Left lung (tissue), 4 donors: ENCODE measurements at regions not wholly inside any gene's neighbourhood (a gene's known extent, or its start where the extent isn't known, plus 50 kb on each side); places are given as distances from the start of the nearest gene placed in this dataset.

Experiments
- ATAC-seq: fragments of 200-7000 bp; cut with Tn5 transposase; one replicate; pipeline ENCODE4 v1.9.1; 2020; ENCODE audit warnings: moderate library complexity
- DNase-seq, 4 donors: peaks; one replicate each; pipeline ENCODE4 v3.0.0-alpha.2; 2013 to 2020
- H3K27ac ChIP-seq, 2 donors: fragments of 200-600 bp; sonication (generic) in 1 of 2; one replicate each; pipeline versions ENCODE4 v1.5.0 to v1.8.0; 2020 to 2021
- H3K27me3 ChIP-seq, 2 donors: fragments of 200-600 bp; sonication (generic) in 1 of 2; one replicate each; pipeline versions ENCODE4 v1.5.0 to v1.8.0; 2020 to 2021
- H3K36me3 ChIP-seq, 2 donors: fragments of 200-600 bp; sonication (generic) in 1 of 2; one replicate each; pipeline versions ENCODE4 v1.5.0 to v1.8.0; 2020 to 2021
- H3K4me1 ChIP-seq, 2 donors: fragments of 200-600 bp; one replicate each; pipeline ENCODE4 v1.8.0; 2021
- H3K4me3 ChIP-seq, 2 donors: fragments of 200-600 bp; sonication (generic) in 1 of 2; one replicate each; pipeline versions ENCODE4 v1.5.0 to v1.8.0; 2020 to 2021; ENCODE audit warnings: mild to moderate bottlenecking in 1 of 2
- H3K9me3 ChIP-seq, 2 donors: fragments of 200-600 bp; sonication (generic) in 1 of 2; one replicate each; pipeline versions ENCODE4 v1.5.0 to v1.8.0; 2020 to 2021
- CTCF ChIP-seq, 2 donors: fragments of 200-600 bp; sonication (generic) in 1 of 2; IDR thresholded peaks; one replicate each; pipeline versions ENCODE4 v1.5.0 to v1.8.0; 2021; ENCODE audit warnings: antibody characterized with exemption in 2 of 2
- intact Hi-C, 2 donors: fragments of 100-400 bp; cut with DNase I; formaldehyde crosslinking; loops; one replicate each; pipeline versions ENCODE4 v1.11.2 to v1.14.2; 2022
- donor health status: DM: no; HTN: yes; CAD: no.
- donor health status: DM: no; HTN: no; CAD: no.

GRCh38 chr3:28601291-28601690 lies 252.7 kb upstream of the AZI2 start:
- no peak for DNase-seq
- Histone ChIP-seq H3K27ac (no peak overlapping the region), H3K36me3 (no peaks in the 10 kb centered on the region), H3K9me3 (no peaks in the 10 kb centered on the region), H3K4me3 (no peak overlapping the region), H3K27me3 (no peaks in the 10 kb centered on the region), H3K4me1 (no peaks in the 10 kb centered on the region)
- ATAC-seq: no peak
- intact Hi-C loops: no loop called here
- no peak for TF ChIP-seq CTCF (IDR thresholded peaks at IDR 0.05)

- Histone ChIP-seq H3K36me3 (no peaks in the 10 kb centered on the region), H3K4me3 (no peak overlapping the region), H3K4me1 (no peaks in the 10 kb centered on the region), H3K27me3 (no peaks in the 10 kb centered on the region), H3K27ac (no peak overlapping the region), H3K9me3 (no peaks in the 10 kb centered on the region)
- intact Hi-C loops: no loop called here
- TF ChIP-seq CTCF (IDR thresholded peaks at IDR 0.05): no peak
- no peak for ATAC-seq
- no peak for DNase-seq
These were observed 257.7 kb upstream of the AZI2 start for GRCh38 chr3:28606283-28606682.

GRCh38 chr3:28612232-28612631 lies 263.6 kb upstream of the AZI2 start:
- H3K27me3 ChIP-seq: no peaks in the 10 kb centered on the region
- no peak for TF ChIP-seq CTCF (IDR thresholded peaks at IDR 0.05)
- H3K4me1 ChIP-seq: no peaks in the 10 kb centered on the region
- ATAC-seq: no peak
- H3K4me3 ChIP-seq: no peak overlapping the region
- H3K27ac ChIP-seq: no peak overlapping the region
- DNase-seq: no peak
- H3K36me3 ChIP-seq: no peaks in the 10 kb centered on the region
- no peaks in the 10 kb centered on the region for H3K9me3 ChIP-seq
- intact Hi-C loops: no loop called here

- H3K4me3 ChIP-seq: no peak overlapping the region
- ATAC-seq (no peak), DNase-seq (no peak)
- H3K36me3 ChIP-seq: no peaks in the 10 kb centered on the region
- intact Hi-C loops: no loop called here
- H3K4me1 ChIP-seq: no peaks in the 10 kb centered on the region
- TF ChIP-seq CTCF (IDR thresholded peaks at IDR 0.05): no peak
- no peaks in the 10 kb centered on the region for H3K27me3 ChIP-seq
- H3K27ac ChIP-seq: no peak overlapping the region
- no peaks in the 10 kb centered on the region for H3K9me3 ChIP-seq
These were observed 265.0 kb upstream of the AZI2 start for GRCh38 chr3:28613511-28614106.

- DNase-seq (no peak), ATAC-seq (no peak)
- H3K36me3 ChIP-seq: no peaks in the 10 kb centered on the region
- TF ChIP-seq CTCF (IDR thresholded peaks at IDR 0.05): no peak
- no peak overlapping the region for H3K27ac ChIP-seq
- H3K9me3 ChIP-seq: peaks cover 0 to 3% of the 10 kb centered on the region in 2 donors
- no peak overlapping the region for H3K4me3 ChIP-seq
- no peaks in the 10 kb centered on the region for H3K4me1 ChIP-seq
- intact Hi-C loops: no loop called here
- H3K27me3 ChIP-seq: no peaks in the 10 kb centered on the region
These were observed 266.4 kb upstream of the AZI2 start for GRCh38 chr3:28615071-28615470.
